Retina (tissue), 1 donor: ENCODE measurements at regions not wholly inside any gene's neighbourhood (a gene's known extent, or its start where the extent isn't known, plus 50 kb on each side); places are given as distances from the start of the nearest gene placed in this dataset.
"Not testable (repeated sequence)": the region's sequence is repeated elsewhere in the genome, so short reads cannot be mapped to it uniquely, and the experiment has no call there.

Experiments used
- DNase-seq: peaks from one replicate; pipeline ENCODE4 v3.0.0-alpha.2; 2016

GRCh38 chr9:15372455-15372854, 50.2 kb upstream of the SNAPC3 start:
- no peak for DNase-seq

GRCh38 chr9:15371448-15371845, 51.2 kb upstream of the SNAPC3 start:
- DNase-seq = no peak

- peak; percentile 30 for DNase-seq
Measured at GRCh38 chr9:15370466-15371447, 51.9 kb upstream of the SNAPC3 start.

- DNase-seq = no peak
Measured at GRCh38 chr9:15369871-15370270, 52.8 kb upstream of the SNAPC3 start.

- no peak for DNase-seq
Measured at GRCh38 chr9:15369238-15369637, 53.4 kb upstream of the SNAPC3 start.

GRCh38 chr9:15364975-15365553, 57.6 kb upstream of the SNAPC3 start:
- DNase-seq = not testable (repeated sequence)

- no peak for DNase-seq
Measured at GRCh38 chr9:15361737-15362136, 54.7 kb upstream of the TTC39B start.

GRCh38 chr9:15357050-15357653, 50.1 kb upstream of the TTC39B start:
- DNase-seq = no peak
